GM12878 (cell line): ENCODE measurements at regions not wholly inside any gene's neighbourhood (a gene's known extent, or its start where the extent isn't known, plus 50 kb on each side); places are given as distances from the start of the nearest gene placed in this dataset.

Source experiments
- HCFC1 ChIP-seq: fragments of 150-350 bp; IDR thresholded peaks from 2 replicates; pipeline ENCODE4 v1.6.1; 2014; ENCODE audit warnings: low read length
- PAX8 ChIP-seq: fragments of 450-650 bp; IDR thresholded peaks from 2 replicates; pipeline ENCODE4 v1.6.1; 2017; ENCODE audit warnings: mild to moderate bottlenecking, moderate library complexity
- POLR2A ChIP-seq: IDR thresholded peaks from 2 replicates; pipeline ENCODE4 v1.6.1; 2011; ENCODE audit warnings: low read depth, mild to moderate bottlenecking, low read length
- SIN3A ChIP-seq: IDR thresholded peaks from 2 replicates; pipeline ENCODE4 v1.6.1; 2012; ENCODE audit warnings: low read depth, low read length, improper control_type of control experiment

DNA sequence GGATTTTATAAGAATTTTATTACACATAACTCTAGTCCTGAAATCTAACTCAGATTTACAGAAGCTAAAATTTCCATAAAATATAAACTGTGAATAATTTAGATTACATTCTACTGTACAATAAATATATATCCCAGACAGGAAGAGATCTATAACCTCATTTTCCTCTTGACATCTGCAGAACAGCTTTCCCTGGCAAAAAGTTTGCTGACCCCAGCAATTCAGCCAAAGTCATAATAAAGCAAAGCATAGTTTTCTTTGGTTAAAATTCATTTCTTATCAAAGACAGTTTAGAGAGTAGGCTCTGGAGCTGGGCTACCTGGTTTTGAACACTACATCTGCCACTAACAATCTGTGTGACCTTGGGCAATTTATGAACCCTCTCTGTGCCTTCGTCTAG lies 372.5 kb downstream of the CAAP1 start:
- no peak for TF ChIP-seq PAX8
- TF ChIP-seq HCFC1, result no peak
- no peak for TF ChIP-seq POLR2A
- no peak for TF ChIP-seq SIN3A
